Activated B cell treated with CpG ODN at 0.5 μM for 24 hours (primary cell): ENCODE measurements at regions not wholly inside any gene's neighbourhood (a gene's known extent, or its start where the extent isn't known, plus 50 kb on each side); places are given as distances from the start of the nearest gene placed in this dataset.

Source experiments
- ATAC-seq: fragments of 200-7000 bp; cut with Tn5 transposase; one replicate; pipeline ENCODE4 v1.10.0; 2021; ENCODE audit warnings: low read depth, mild to moderate bottlenecking, moderate library complexity
- CTCF ChIA-PET: fragments of 350-600 bp; sonication (Branson Sonifier 250); formaldehyde crosslinking; loops from one replicate; lab custom pipeline; 2021; ENCODE audit warnings: antibody characterized with exemption; lab: Charles Lee
- POLR2A ChIA-PET: fragments of 350-600 bp; sonication (Branson Sonifier 250); formaldehyde crosslinking; loops from one replicate; lab custom pipeline; 2021; ENCODE audit warnings: antibody characterized with exemption; lab: Charles Lee
- DNase-seq: peaks from one replicate; pipeline ENCODE4 v3.0.0; 2022
- H3K27ac Mint-ChIP-seq: one replicate; pipeline ENCODE4 v1.8.0; 2020; ENCODE audit warnings: mixed read lengths
- H3K27me3 Mint-ChIP-seq: one replicate; pipeline ENCODE4 v1.8.0; 2021; ENCODE audit warnings: mixed read lengths
- H3K36me3 Mint-ChIP-seq: one replicate; pipeline ENCODE4 v1.8.0; 2021; ENCODE audit warnings: low read depth, mixed read lengths
- H3K4me1 Mint-ChIP-seq: one replicate; pipeline ENCODE4 v1.8.0; 2021; ENCODE audit warnings: mixed read lengths
- H3K4me3 Mint-ChIP-seq: one replicate; pipeline ENCODE4 v1.8.0; 2020; ENCODE audit warnings: mild to moderate bottlenecking, mixed read lengths
- H3K9me3 Mint-ChIP-seq: one replicate; pipeline ENCODE4 v1.8.0; 2020; ENCODE audit warnings: mixed read lengths
- intact Hi-C: fragments of 100-400 bp; cut with micrococcal nuclease; formaldehyde crosslinking; loops from one replicate; pipeline ENCODE4 v1.15.1; 2024
- TF ChIP-seq, protein P1 (sequence below): fragments of 200-600 bp; IDR thresholded peaks from one replicate; pipeline ENCODE4 v1.8.0; 2022; ENCODE audit warnings: antibody characterized with exemption, mild to moderate bottlenecking

DNA sequence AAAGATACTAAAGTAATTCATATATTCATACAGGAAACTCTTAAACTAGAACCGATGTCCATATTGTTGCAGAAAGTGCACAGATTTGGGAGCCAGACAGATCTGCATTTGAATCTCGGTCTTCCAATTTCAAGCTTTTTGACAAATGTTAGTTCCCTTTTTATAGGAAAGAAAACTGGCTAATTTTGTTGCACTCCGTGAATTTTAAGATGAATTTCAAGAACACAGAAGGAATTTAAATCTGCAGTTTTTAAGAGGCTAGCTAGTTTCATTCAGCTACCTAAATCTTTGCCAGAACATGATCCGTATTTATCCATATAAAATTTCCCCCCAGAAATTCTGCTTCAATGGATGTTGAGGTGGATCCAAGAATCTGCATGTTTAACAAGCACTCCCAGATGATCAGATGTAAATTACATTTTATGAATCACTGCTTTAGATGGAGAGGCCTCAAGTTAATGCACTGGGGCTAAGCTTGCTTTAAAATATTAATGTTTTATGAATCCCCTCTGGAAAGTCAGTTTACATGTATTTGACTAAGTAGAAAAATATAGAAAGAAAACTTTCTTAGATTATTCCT, 1296.3 kb upstream of the CADM2 start:
- Mint-ChIP-seq H3K27ac (no peak overlapping the region), H3K9me3 (no peaks in the 10 kb centered on the region), H3K4me1 (no peaks in the 10 kb centered on the region), H3K27me3 (no peaks in the 10 kb centered on the region), H3K36me3 (no peaks in the 10 kb centered on the region), H3K4me3 (no peak overlapping the region)
- ChIA-PET POLR2A (no interaction called here), CTCF (no interaction called here)
- intact Hi-C loops = no loop called here
- DNase-seq = no peak
- ATAC-seq = no peak
- TF ChIP-seq, protein P1, sequence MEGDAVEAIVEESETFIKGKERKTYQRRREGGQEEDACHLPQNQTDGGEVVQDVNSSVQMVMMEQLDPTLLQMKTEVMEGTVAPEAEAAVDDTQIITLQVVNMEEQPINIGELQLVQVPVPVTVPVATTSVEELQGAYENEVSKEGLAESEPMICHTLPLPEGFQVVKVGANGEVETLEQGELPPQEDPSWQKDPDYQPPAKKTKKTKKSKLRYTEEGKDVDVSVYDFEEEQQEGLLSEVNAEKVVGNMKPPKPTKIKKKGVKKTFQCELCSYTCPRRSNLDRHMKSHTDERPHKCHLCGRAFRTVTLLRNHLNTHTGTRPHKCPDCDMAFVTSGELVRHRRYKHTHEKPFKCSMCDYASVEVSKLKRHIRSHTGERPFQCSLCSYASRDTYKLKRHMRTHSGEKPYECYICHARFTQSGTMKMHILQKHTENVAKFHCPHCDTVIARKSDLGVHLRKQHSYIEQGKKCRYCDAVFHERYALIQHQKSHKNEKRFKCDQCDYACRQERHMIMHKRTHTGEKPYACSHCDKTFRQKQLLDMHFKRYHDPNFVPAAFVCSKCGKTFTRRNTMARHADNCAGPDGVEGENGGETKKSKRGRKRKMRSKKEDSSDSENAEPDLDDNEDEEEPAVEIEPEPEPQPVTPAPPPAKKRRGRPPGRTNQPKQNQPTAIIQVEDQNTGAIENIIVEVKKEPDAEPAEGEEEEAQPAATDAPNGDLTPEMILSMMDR = no peak

DNA sequence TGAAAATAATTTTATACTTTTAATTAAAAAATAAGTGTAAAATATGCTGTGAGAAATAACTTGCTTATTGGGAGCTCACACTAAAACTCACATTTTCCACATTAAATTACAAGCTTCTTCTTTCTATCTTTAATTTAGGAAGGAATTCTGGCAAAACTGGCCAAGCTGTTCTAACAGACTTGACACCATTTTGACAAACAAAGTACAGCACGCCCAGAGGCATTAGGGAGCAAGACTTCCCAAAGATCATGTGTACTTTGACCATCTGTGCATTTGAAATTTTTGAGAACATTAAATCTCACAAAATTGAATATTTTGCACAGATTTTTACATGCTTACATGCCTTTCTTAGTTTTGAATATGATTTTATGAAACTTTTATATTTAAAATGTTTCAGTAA, 1288.4 kb upstream of the CADM2 start:
- Mint-ChIP-seq H3K27ac (no peak overlapping the region), H3K4me1 (no peaks in the 10 kb centered on the region), H3K27me3 (no peaks in the 10 kb centered on the region), H3K9me3 (peaks cover 2% of the 10 kb centered on the region), H3K36me3 (no peaks in the 10 kb centered on the region), H3K4me3 (no peak overlapping the region)
- TF ChIP-seq, protein P1 = no peak
- intact Hi-C loops = no loop called here
- ChIA-PET POLR2A (no interaction called here), CTCF (no interaction called here)
- ATAC-seq (no peak), DNase-seq (no peak)

DNA sequence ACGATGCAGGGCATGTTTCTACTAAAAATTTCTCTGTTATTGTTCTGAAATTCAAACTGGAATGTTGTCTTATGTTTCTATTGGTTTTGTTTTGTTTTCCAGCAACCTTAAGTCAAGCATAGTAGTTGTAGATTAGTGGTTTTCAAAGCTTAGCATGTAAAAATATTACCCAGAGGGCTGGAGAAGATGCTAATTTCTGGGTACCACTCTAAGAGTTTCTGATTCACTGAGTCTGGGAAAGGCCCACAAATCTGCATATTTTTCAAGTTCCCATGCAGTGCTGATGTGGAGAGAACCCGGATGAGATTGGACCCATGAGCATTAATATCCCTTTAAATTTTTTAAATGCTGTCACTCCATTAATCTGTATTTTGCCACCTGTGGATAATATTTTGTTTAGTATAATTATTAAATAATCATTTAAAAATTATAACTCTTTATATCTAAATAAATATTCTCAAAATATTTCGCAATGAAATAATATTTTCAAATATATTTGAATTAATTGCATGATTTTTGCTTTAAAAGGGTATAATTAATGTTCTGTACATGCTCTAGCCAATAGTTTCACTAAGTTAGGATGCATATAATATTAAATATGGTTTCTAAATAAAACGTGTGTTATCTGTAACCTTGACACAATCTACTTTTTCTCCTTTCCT, 1274.7 kb upstream of the CADM2 start:
- TF ChIP-seq, protein P1 = no peak
- no peaks in the 10 kb centered on the region for H3K27me3 Mint-ChIP-seq
- DNase-seq (no peak), ATAC-seq (no peak)
- ChIA-PET CTCF (no interaction called here), POLR2A (no interaction called here)
- H3K27ac Mint-ChIP-seq = no peak overlapping the region
- H3K4me1 Mint-ChIP-seq = no peaks in the 10 kb centered on the region
- peaks cover 5% of the 10 kb centered on the region for H3K9me3 Mint-ChIP-seq
- no peak overlapping the region for H3K4me3 Mint-ChIP-seq
- H3K36me3 Mint-ChIP-seq = no peaks in the 10 kb centered on the region
- intact Hi-C loops = no loop called here

DNA sequence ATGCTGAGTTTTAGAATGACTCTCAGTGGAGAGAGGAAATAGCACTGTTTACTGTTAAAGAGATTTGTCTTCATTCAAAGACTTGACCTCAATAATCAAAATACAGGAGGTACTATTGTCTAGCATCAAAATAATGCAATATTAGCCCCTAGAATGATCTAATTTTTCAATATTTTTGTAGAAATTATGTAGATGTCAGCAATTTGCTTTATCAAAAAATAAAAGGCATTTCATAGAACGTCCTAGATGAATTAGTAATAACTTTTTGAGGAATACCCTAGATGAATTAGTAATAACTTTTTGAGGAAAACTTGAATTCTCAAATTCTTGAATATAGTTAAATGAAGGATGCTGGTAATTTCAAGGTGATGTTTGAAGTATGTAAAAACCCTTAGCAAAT, 1252.1 kb upstream of the CADM2 start:
- POLR2A ChIA-PET = no interaction called here
- peaks cover 13% of the 10 kb centered on the region for H3K9me3 Mint-ChIP-seq
- H3K36me3 Mint-ChIP-seq = no peaks in the 10 kb centered on the region

DNA sequence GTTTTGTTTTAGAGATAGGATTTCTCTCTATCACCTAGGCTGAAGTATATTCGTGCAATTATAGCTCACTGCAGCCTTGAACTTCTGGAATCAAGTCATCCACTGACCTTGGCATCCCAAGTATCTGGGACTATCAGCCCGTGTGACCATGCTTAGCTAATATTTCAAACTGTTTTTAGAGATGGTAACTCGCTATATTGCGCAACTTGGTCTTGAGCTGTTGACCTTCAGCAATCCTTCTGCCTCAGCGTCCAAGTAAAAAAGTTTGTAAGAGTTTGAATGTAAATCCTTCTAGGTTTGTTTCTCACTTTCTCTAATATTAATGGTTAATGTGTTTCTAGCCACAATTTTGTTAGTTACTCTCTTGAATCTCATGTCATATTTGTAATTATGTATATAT, 1243.5 kb upstream of the CADM2 start:
- ChIA-PET CTCF (no interaction called here), POLR2A (no interaction called here)

More for the DNA sequence above, 1252.1 kb upstream of the CADM2 start:
- H3K4me1 Mint-ChIP-seq = no peaks in the 10 kb centered on the region
- TF ChIP-seq, protein P1 = no peak
- CTCF ChIA-PET = no interaction called here
- intact Hi-C loops = no loop called here
- ATAC-seq = no peak
- H3K27ac Mint-ChIP-seq = no peak overlapping the region
- no peak for DNase-seq
- no peaks in the 10 kb centered on the region for H3K27me3 Mint-ChIP-seq
- no peak overlapping the region for H3K4me3 Mint-ChIP-seq

More for the DNA sequence above, 1243.5 kb upstream of the CADM2 start:
- H3K27me3 Mint-ChIP-seq = no peaks in the 10 kb centered on the region
- peaks cover 4% of the 10 kb centered on the region for H3K9me3 Mint-ChIP-seq
- no peak overlapping the region for H3K27ac Mint-ChIP-seq
- no peaks in the 10 kb centered on the region for H3K4me1 Mint-ChIP-seq
- ATAC-seq (no peak), DNase-seq (no peak)
- H3K4me3 Mint-ChIP-seq = no peak overlapping the region
- H3K36me3 Mint-ChIP-seq = no peaks in the 10 kb centered on the region
- TF ChIP-seq, protein P1 = no peak
- intact Hi-C loops = no loop called here
